CD14-positive monocyte (primary cell): ENCODE measurements at regions not wholly inside any gene's neighbourhood (a gene's known extent, or its start where the extent isn't known, plus 50 kb on each side); places are given as distances from the start of the nearest gene placed in this dataset.

Experiments
- DNase-seq, 3 donors: peaks; one replicate each; pipeline ENCODE4 v3.0.0-alpha.2; 2011 to 2022
- H2AFZ ChIP-seq: 2 replicates; pipeline ENCODE4 v1.6.0; 2012; ENCODE audit warnings: mild to moderate bottlenecking, low read depth, low read length, inconsistent platforms; ENCODE audit not compliant: insufficient read depth, poor library complexity, severe bottlenecking
- H3K27ac ChIP-seq, 2 donors: 1 replicate in 1 of 2; 2 replicates in 1 of 2; pipeline ENCODE4 v1.5.1; 2012 to 2013; ENCODE audit warnings: low read length in 2 of 2, control low read depth in 1 of 2, inconsistent platforms in 1 of 2, low read depth in 1 of 2, mild to moderate bottlenecking in 1 of 2
- H3K27me3 ChIP-seq, 2 donors: one replicate each; pipeline versions ENCODE4 v1.6.0 to v1.6.1; 2011 to 2013; ENCODE audit warnings: low read length in 2 of 2; ENCODE audit not compliant: control insufficient read depth in 2 of 2, insufficient read depth in 2 of 2
- H3K36me3 ChIP-seq, 2 donors: replicated peaks in 1 of 2; 1 replicate in 1 of 2; 2 replicates in 1 of 2; pipeline versions ENCODE4 v1.5.1 to v1.6.1; 2012 to 2013; ENCODE audit warnings: low read length in 2 of 2, control low read depth in 1 of 2, inconsistent platforms in 1 of 2, mild to moderate bottlenecking in 1 of 2; ENCODE audit not compliant: insufficient read depth in 2 of 2, control insufficient read depth in 1 of 2
- H3K4me1 ChIP-seq, 2 donors: 1 replicate in 1 of 2; 2 replicates in 1 of 2; pipeline versions ENCODE4 v1.5.1 to v1.6.1; 2012 to 2013; ENCODE audit warnings: low read length in 2 of 2, control low read depth in 1 of 2, inconsistent platforms in 1 of 2, mild to moderate bottlenecking in 1 of 2, moderate library complexity in 1 of 2; ENCODE audit not compliant: insufficient read depth in 2 of 2, control insufficient read depth in 1 of 2
- H3K4me2 ChIP-seq: replicated peaks from 2 replicates; pipeline ENCODE3; 2012; ENCODE audit warnings: low read length, moderate library complexity, mild to moderate bottlenecking; ENCODE audit not compliant: poor library complexity, severe bottlenecking; ENCODE audit errors: extremely low read depth
- H3K4me3 ChIP-seq, 3 experiments: fragments of 200-600 bp in 1 of 3; sonication (generic) in 1 of 3; replicated peaks in 1 of 3; 1 replicate in 2 of 3; 2 replicates in 1 of 3; pipeline ENCODE4 v1.5.1; 2011 to 2013; ENCODE audit warnings: low read length in 3 of 3, mild to moderate bottlenecking in 3 of 3, control low read depth in 2 of 3, low read depth in 2 of 3, inconsistent platforms in 1 of 3, moderate library complexity in 1 of 3
- H3K79me2 ChIP-seq: 2 replicates; pipeline ENCODE4 v1.6.0; 2012; ENCODE audit warnings: mild to moderate bottlenecking, control low read depth, inconsistent platforms, low read length, moderate library complexity; ENCODE audit not compliant: insufficient read depth
- H3K9ac ChIP-seq: 2 replicates; pipeline ENCODE4 v1.6.0; 2017; ENCODE audit warnings: low read length, mild to moderate bottlenecking; ENCODE audit not compliant: insufficient read depth, poor library complexity, severe bottlenecking
- H3K9me3 ChIP-seq, 2 donors: replicated peaks in 1 of 2; 1 replicate in 1 of 2; 2 replicates in 1 of 2; pipeline versions ENCODE4 v1.5.1 to v1.6.1; 2012 to 2013; ENCODE audit warnings: low read length in 2 of 2, control low read depth in 1 of 2; ENCODE audit not compliant: control insufficient read depth in 1 of 2, insufficient read depth in 1 of 2
- H4K20me1 ChIP-seq: 2 replicates; pipeline ENCODE4 v1.6.0; 2012; ENCODE audit warnings: mild to moderate bottlenecking, low read length, control low read depth, moderate library complexity; ENCODE audit not compliant: insufficient read depth
- H3K27ac Mint-ChIP-seq, 7 donors: one replicate each; pipeline ENCODE4 v1.8.0; 2020; ENCODE audit warnings: mild to moderate bottlenecking in 7 of 7, mixed read lengths in 7 of 7, moderate library complexity in 6 of 7, inconsistent platforms in 2 of 7
- H3K27me3 Mint-ChIP-seq, 3 donors: one replicate each; pipeline ENCODE4 v1.8.0; 2021 to 2022; ENCODE audit warnings: low read depth in 3 of 3, mild to moderate bottlenecking in 3 of 3, mixed read lengths in 3 of 3, moderate library complexity in 3 of 3, inconsistent platforms in 1 of 3
- H3K36me3 Mint-ChIP-seq, 2 donors: one replicate each; pipeline ENCODE4 v1.8.0; 2020; ENCODE audit warnings: mixed read lengths in 2 of 2, inconsistent platforms in 1 of 2, mild to moderate bottlenecking in 1 of 2
- H3K4me1 Mint-ChIP-seq: one replicate; pipeline ENCODE4 v1.8.0; 2020; ENCODE audit warnings: mild to moderate bottlenecking, mixed read lengths
- H3K4me3 Mint-ChIP-seq, 2 donors: one replicate each; pipeline ENCODE4 v1.8.0; 2020; ENCODE audit warnings: mild to moderate bottlenecking in 2 of 2, mixed read lengths in 2 of 2, moderate library complexity in 1 of 2
- H3K9me3 Mint-ChIP-seq, 7 donors: one replicate each; pipeline ENCODE4 v1.8.0; 2020 to 2022; ENCODE audit warnings: mixed read lengths in 7 of 7, mild to moderate bottlenecking in 6 of 7, moderate library complexity in 6 of 7, inconsistent platforms in 2 of 7
- WGBS: methylation state at CpG from one replicate; pipeline ENCODE4 v1.1.5; 2013; ENCODE audit warnings: missing lambda C conversion rate; ENCODE audit not compliant: insufficient coverage; 5-methylcytosine and 5-hydroxymethylcytosine counted together
- intact Hi-C, 2 donors: fragments of 100-400 bp; cut with micrococcal nuclease; formaldehyde crosslinking; loops; one replicate each; pipeline versions ENCODE4 v1.15.0 to v1.15.1; 2023
- TF ChIP-seq, protein P1 (sequence below): fragments of 200-600 bp; IDR thresholded peaks from one replicate; pipeline ENCODE4 v1.8.0; 2022; ENCODE audit warnings: antibody characterized with exemption, mild to moderate bottlenecking

- H3K27me3 ChIP-seq, result peaks cover 0 to 3% of the 10 kb centered on the region in 2 donors
- H3K9me3 ChIP-seq, result no peaks in the 10 kb centered on the region
- intact Hi-C loops, result no loop called here
- no peaks in the 10 kb centered on the region for H4K20me1 ChIP-seq
- no peaks in the 10 kb centered on the region for H3K36me3 ChIP-seq
- no peaks in the 10 kb centered on the region for H3K79me2 ChIP-seq
- Mint-ChIP-seq H3K4me3 (peak overlapping the region in 1 of 2 donors; percentile 30), H3K27me3 (peaks cover 6 to 12% (median 8%) of the 10 kb centered on the region in 3 donors), H3K4me1 (peaks cover 22% of the 10 kb centered on the region), H3K36me3 (no peaks in the 10 kb centered on the region), H3K9me3 (peaks cover 0 to 2% (median 0%) of the 10 kb centered on the region in 7 donors), H3K27ac (no peak overlapping the region)
- no peak overlapping the region for H3K4me3 ChIP-seq
- H2AFZ ChIP-seq, result no peak overlapping the region
- H3K27ac ChIP-seq, result no peak overlapping the region
- 100% methylated on average over 2 of the region's 8 CpGs for WGBS
- H3K4me2 ChIP-seq, result no peak overlapping the region
- no peak overlapping the region for H3K9ac ChIP-seq
- TF ChIP-seq, protein P1, sequence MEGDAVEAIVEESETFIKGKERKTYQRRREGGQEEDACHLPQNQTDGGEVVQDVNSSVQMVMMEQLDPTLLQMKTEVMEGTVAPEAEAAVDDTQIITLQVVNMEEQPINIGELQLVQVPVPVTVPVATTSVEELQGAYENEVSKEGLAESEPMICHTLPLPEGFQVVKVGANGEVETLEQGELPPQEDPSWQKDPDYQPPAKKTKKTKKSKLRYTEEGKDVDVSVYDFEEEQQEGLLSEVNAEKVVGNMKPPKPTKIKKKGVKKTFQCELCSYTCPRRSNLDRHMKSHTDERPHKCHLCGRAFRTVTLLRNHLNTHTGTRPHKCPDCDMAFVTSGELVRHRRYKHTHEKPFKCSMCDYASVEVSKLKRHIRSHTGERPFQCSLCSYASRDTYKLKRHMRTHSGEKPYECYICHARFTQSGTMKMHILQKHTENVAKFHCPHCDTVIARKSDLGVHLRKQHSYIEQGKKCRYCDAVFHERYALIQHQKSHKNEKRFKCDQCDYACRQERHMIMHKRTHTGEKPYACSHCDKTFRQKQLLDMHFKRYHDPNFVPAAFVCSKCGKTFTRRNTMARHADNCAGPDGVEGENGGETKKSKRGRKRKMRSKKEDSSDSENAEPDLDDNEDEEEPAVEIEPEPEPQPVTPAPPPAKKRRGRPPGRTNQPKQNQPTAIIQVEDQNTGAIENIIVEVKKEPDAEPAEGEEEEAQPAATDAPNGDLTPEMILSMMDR, result no peak
- peaks cover 25 to 38% of the 10 kb centered on the region in 2 donors for H3K4me1 ChIP-seq
- peak in 1 of 3 donors; percentile 23 for DNase-seq
Observed at GRCh38 chr6:16822975-16823717, 61.9 kb upstream of the ATXN1 start.

GRCh38 chr6:16822529-16822928, 61.3 kb upstream of the ATXN1 start:
- Mint-ChIP-seq H3K4me1 (peaks cover 17% of the 10 kb centered on the region), H3K9me3 (peaks cover 0 to 2% (median 0%) of the 10 kb centered on the region in 7 donors), H3K4me3 (no peak overlapping the region), H3K36me3 (no peaks in the 10 kb centered on the region), H3K27me3 (peaks cover 6 to 12% (median 8%) of the 10 kb centered on the region in 3 donors), H3K27ac (no peak overlapping the region)
- Histone ChIP-seq H3K79me2 (no peaks in the 10 kb centered on the region), H3K36me3 (no peaks in the 10 kb centered on the region), H3K4me2 (no peak overlapping the region), H3K4me1 (peaks cover 21 to 32% of the 10 kb centered on the region in 2 donors), H3K27me3 (peaks cover 0 to 3% of the 10 kb centered on the region in 2 donors), H3K9me3 (no peaks in the 10 kb centered on the region), H3K4me3 (no peak overlapping the region), H2AFZ (no peak overlapping the region), H4K20me1 (no peaks in the 10 kb centered on the region), H3K27ac (no peak overlapping the region), H3K9ac (no peak overlapping the region)
- TF ChIP-seq, protein P1, result no peak
- no peak for DNase-seq
- intact Hi-C loops, result no loop called here
- no CpG with 5 or more reads among the region's 2 CpGs for WGBS
